NB4 (cell line): ENCODE measurements at regions not wholly inside any gene's neighbourhood (a gene's known extent, or its start where the extent isn't known, plus 50 kb on each side); places are given as distances from the start of the nearest gene placed in this dataset.

Experiments used
- CTCF ChIP-seq: IDR thresholded peaks from one replicate; pipeline ENCODE4 v1.5.1; 2012; ENCODE audit warnings: low read depth, low read length
- MAX ChIP-seq: IDR thresholded peaks from 2 replicates; pipeline ENCODE4 v1.6.1; 2011; ENCODE audit warnings: low read depth, low read length
- POLR2A ChIP-seq: IDR thresholded peaks from 2 replicates; pipeline ENCODE4 v1.6.1; 2011; ENCODE audit warnings: mild to moderate bottlenecking; ENCODE audit not compliant: insufficient read length; ENCODE audit errors: extremely low read depth

GRCh38 chr3:22777834-22778233 lies 425.3 kb upstream of the UBE2E2 start:
- TF ChIP-seq CTCF (no peak), POLR2A (no peak), MAX (no peak)
